H9 (cell line): ENCODE measurements at regions not wholly inside any gene's neighbourhood (a gene's known extent, or its start where the extent isn't known, plus 50 kb on each side); places are given as distances from the start of the nearest gene placed in this dataset.

Source experiments
- DNase-seq: peaks from one replicate; pipeline ENCODE4 v3.0.0-alpha.2; 2017
- H2AFZ ChIP-seq: one replicate; pipeline ENCODE4 v1.6.1; 2013; ENCODE audit warnings: mild to moderate bottlenecking, low read length, control low read depth, moderate library complexity
- H2AK5ac ChIP-seq: 2 replicates; pipeline ENCODE4 v1.6.1; 2013; ENCODE audit warnings: low read length, control low read depth, mixed read lengths; ENCODE audit not compliant: insufficient read length
- H2BK120ac ChIP-seq: one replicate; pipeline ENCODE4 v1.6.1; 2013; ENCODE audit warnings: low read depth, mild to moderate bottlenecking, low read length, control low read depth, inconsistent platforms; ENCODE audit not compliant: poor library complexity, severe bottlenecking
- H2BK12ac ChIP-seq: 2 replicates; pipeline ENCODE4 v1.6.1; 2013; ENCODE audit warnings: low read length, control low read depth, mixed read lengths, low read depth; ENCODE audit not compliant: insufficient read length
- H2BK15ac ChIP-seq: 2 replicates; pipeline ENCODE4 v1.6.1; 2013; ENCODE audit warnings: low read depth, low read length, control low read depth
- H2BK20ac ChIP-seq: one replicate; pipeline ENCODE4 v1.6.1; 2013; ENCODE audit warnings: low read depth, mild to moderate bottlenecking, low read length, control low read depth, inconsistent platforms; ENCODE audit not compliant: poor library complexity, severe bottlenecking
- H2BK5ac ChIP-seq: 2 replicates; pipeline ENCODE4 v1.6.1; 2013; ENCODE audit warnings: low read length, control low read depth, mixed read lengths; ENCODE audit not compliant: insufficient read length
- H3K14ac ChIP-seq: 2 replicates; pipeline ENCODE4 v1.6.1; 2013; ENCODE audit warnings: low read length, control low read depth; ENCODE audit not compliant: insufficient read depth
- H3K18ac ChIP-seq: 2 replicates; pipeline ENCODE4 v1.6.1; 2013; ENCODE audit warnings: low read depth, mild to moderate bottlenecking, mixed read lengths, low read length, control low read depth; ENCODE audit not compliant: insufficient read length
- H3K23ac ChIP-seq: 2 replicates; pipeline ENCODE4 v1.6.1; 2013; ENCODE audit warnings: low read length, control low read depth, mixed read lengths, low read depth; ENCODE audit not compliant: insufficient read length
- H3K23me2 ChIP-seq: 2 replicates; pipeline ENCODE4 v1.6.1; 2013; ENCODE audit warnings: low read depth, mild to moderate bottlenecking, mixed read lengths, low read length, control low read depth; ENCODE audit not compliant: insufficient read length, poor library complexity, severe bottlenecking
- H3K27ac ChIP-seq: 2 replicates; pipeline ENCODE4 v1.5.1; 2013; ENCODE audit warnings: low read length, control low read depth, mixed read lengths, low read depth; ENCODE audit not compliant: insufficient read length
- H3K27me3 ChIP-seq: 2 replicates; pipeline ENCODE4 v1.6.1; 2013; ENCODE audit warnings: low read length, control low read depth, inconsistent platforms; ENCODE audit not compliant: insufficient read depth
- H3K4ac ChIP-seq: 2 replicates; pipeline ENCODE4 v1.6.1; 2013; ENCODE audit warnings: low read depth, mild to moderate bottlenecking, control low read depth, inconsistent platforms, low read length, moderate library complexity
- H3K4me1 ChIP-seq: 2 replicates; pipeline ENCODE4 v1.6.1; 2013; ENCODE audit warnings: low read length, control low read depth, inconsistent platforms; ENCODE audit not compliant: insufficient read depth
- H3K4me2 ChIP-seq: 2 replicates; pipeline ENCODE4 v1.6.1; 2013; ENCODE audit warnings: low read length, control low read depth, mixed read lengths; ENCODE audit not compliant: insufficient read length, insufficient read depth
- H3K56ac ChIP-seq: 2 replicates; pipeline ENCODE4 v1.6.1; 2013; ENCODE audit warnings: low read depth, mild to moderate bottlenecking, mixed read lengths, low read length, control low read depth; ENCODE audit not compliant: insufficient read length
- H3K79me1 ChIP-seq: 2 replicates; pipeline ENCODE4 v1.6.1; 2013; ENCODE audit warnings: low read depth, mild to moderate bottlenecking, moderate library complexity, low read length, control low read depth, inconsistent platforms; ENCODE audit not compliant: insufficient read depth, poor library complexity, severe bottlenecking
- H3K79me2 ChIP-seq: 2 replicates; pipeline ENCODE4 v1.6.1; 2013; ENCODE audit warnings: low read length, control low read depth, inconsistent platforms; ENCODE audit not compliant: insufficient read depth
- H3K9ac ChIP-seq: 2 replicates; pipeline ENCODE4 v1.6.1; 2013; ENCODE audit warnings: low read length, control low read depth, mixed read lengths; ENCODE audit not compliant: insufficient read length; ENCODE audit errors: extremely low read depth
- H3K9me3 ChIP-seq: one replicate; pipeline ENCODE4 v1.6.1; 2013; ENCODE audit warnings: low read depth, low read length, inconsistent platforms; ENCODE audit not compliant: control insufficient read depth
- H3T11ph ChIP-seq: one replicate; pipeline ENCODE4 v1.6.1; 2013; ENCODE audit warnings: mild to moderate bottlenecking, low read length, control low read depth, inconsistent platforms
- H4K20me1 ChIP-seq: one replicate; pipeline ENCODE4 v1.6.1; 2013; ENCODE audit not compliant: control insufficient read depth, insufficient read length, insufficient read depth
- H4K5ac ChIP-seq: 2 replicates; pipeline ENCODE4 v1.6.1; 2013; ENCODE audit warnings: low read depth, mild to moderate bottlenecking, mixed read lengths, low read length, control low read depth; ENCODE audit not compliant: insufficient read length
- H4K8ac ChIP-seq: replicated peaks from 2 replicates; pipeline ENCODE4 v1.6.1; 2013; ENCODE audit warnings: low read length, control low read depth, mixed read lengths, low read depth; ENCODE audit not compliant: insufficient read length
- H4K91ac ChIP-seq: 2 replicates; pipeline ENCODE4 v1.6.1; 2013; ENCODE audit warnings: low read depth, mild to moderate bottlenecking, moderate library complexity, mixed read lengths, low read length, control low read depth; ENCODE audit not compliant: insufficient read length
- H3K27ac Mint-ChIP-seq, 3 experiments: 2 replicates in 2 of 3; 3 replicates in 1 of 3; pipeline ENCODE4 v1.8.0; 2020 to 2021; ENCODE audit warnings: mixed read lengths in 3 of 3, mild to moderate bottlenecking in 1 of 3, moderate library complexity in 1 of 3
- H3K27me3 Mint-ChIP-seq: 2 replicates; pipeline ENCODE4 v1.8.0; 2021; ENCODE audit warnings: low read depth, mild to moderate bottlenecking, moderate library complexity, mixed read lengths
- H3K36me3 Mint-ChIP-seq, 3 experiments: 2 replicates in 2 of 3; 3 replicates in 1 of 3; pipeline ENCODE4 v1.8.0; 2020 to 2021; ENCODE audit warnings: low read depth in 3 of 3, mixed read lengths in 3 of 3; ENCODE audit not compliant: insufficient read depth in 1 of 3
- H3K4me1 Mint-ChIP-seq, 2 experiments: 2 replicates each; pipeline ENCODE4 v1.8.0; 2020; ENCODE audit warnings: mixed read lengths in 2 of 2
- H3K4me3 Mint-ChIP-seq, 2 experiments: 2 replicates in 1 of 2; 3 replicates in 1 of 2; pipeline ENCODE4 v1.8.0; 2020 to 2021; ENCODE audit warnings: mild to moderate bottlenecking in 2 of 2, mixed read lengths in 2 of 2, moderate library complexity in 1 of 2
- H3K9me3 Mint-ChIP-seq, 2 experiments: 2 replicates in 1 of 2; 3 replicates in 1 of 2; pipeline ENCODE4 v1.8.0; 2020; ENCODE audit warnings: mild to moderate bottlenecking in 2 of 2, mixed read lengths in 2 of 2, moderate library complexity in 1 of 2
- CTCF ChIP-seq: fragments of 200-600 bp; sonication (generic); conservative IDR thresholded peaks from 3 replicates; pipeline ENCODE4 v1.8.0; 2021; ENCODE audit warnings: antibody characterized with exemption, mild to moderate bottlenecking
- WGBS: extraction: QIAGEN DNeasy Blood & Tissue Kit; methylation state at CpG from one replicate; pipeline ENCODE4 v1.1.7; 2013; ENCODE audit warnings: missing lambda C conversion rate, low lambda C conversion rate, mixed read lengths; ENCODE audit not compliant: insufficient read length; ENCODE audit errors: extremely low coverage; 5-methylcytosine and 5-hydroxymethylcytosine counted together

DNA sequence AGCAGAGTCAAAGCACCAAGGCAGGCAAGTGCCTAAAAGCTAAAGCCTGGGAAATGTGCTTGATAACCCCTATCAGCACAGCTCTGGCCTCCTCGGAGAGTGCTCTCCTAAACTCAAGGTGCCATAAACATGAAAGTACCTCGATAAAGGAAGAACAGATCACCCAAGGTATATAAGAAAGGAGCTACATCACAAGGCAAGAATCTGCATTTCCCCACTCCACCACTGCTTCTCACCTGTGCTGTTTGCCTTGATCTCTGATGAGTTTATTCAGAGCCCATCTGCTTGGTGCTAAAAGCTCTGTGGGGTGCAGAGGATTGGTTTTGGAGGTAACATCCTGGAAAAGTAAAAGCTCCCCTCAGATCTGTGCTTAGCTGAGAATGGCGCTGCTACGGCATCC lies 449.5 kb upstream of the CDH5 start:
- Histone ChIP-seq H2AFZ (no peak overlapping the region), H2BK20ac (no peak overlapping the region), H4K20me1 (no peaks in the 10 kb centered on the region), H3K14ac (no peak overlapping the region), H3K23ac (no peak overlapping the region), H3K79me1 (no peaks in the 10 kb centered on the region), H3K9me3 (no peaks in the 10 kb centered on the region), H3K4ac (no peak overlapping the region), H4K8ac (no peak overlapping the region), H3K9ac (no peak overlapping the region), H3K23me2 (no peaks in the 10 kb centered on the region), H2BK15ac (no peak overlapping the region), H3K27me3 (no peaks in the 10 kb centered on the region), H3K18ac (no peak overlapping the region), H2BK120ac (no peak overlapping the region), H4K5ac (no peak overlapping the region), H3K4me1 (no peaks in the 10 kb centered on the region), H3K56ac (no peak overlapping the region), H3K79me2 (no peaks in the 10 kb centered on the region), H3T11ph (no peak overlapping the region), H2AK5ac (no peak overlapping the region), H3K27ac (no peak overlapping the region), H2BK12ac (no peak overlapping the region), H4K91ac (no peak overlapping the region), H3K4me2 (no peak overlapping the region), H2BK5ac (no peak overlapping the region)
- H3K36me3 Mint-ChIP-seq, result peaks cover 0 to 1% (median 0%) of the 10 kb centered on the region in 3 experiments; a peak in 1 of 7 replicates
- H3K4me1 Mint-ChIP-seq, result peaks cover 24 to 25% of the 10 kb centered on the region in 2 experiments
- TF ChIP-seq CTCF, result peak; percentile 38; the same call in 2 of the 3 replicates
- peaks cover 8% of the 10 kb centered on the region for H3K27me3 Mint-ChIP-seq
- DNase-seq, result peak; percentile 34
- WGBS, result no CpG with 5 or more reads among the region's 4 CpGs
- H3K27ac Mint-ChIP-seq, result no peak overlapping the region
- peaks cover 0 to 4% of the 10 kb centered on the region in 2 experiments; a peak in 4 of 5 replicates for H3K9me3 Mint-ChIP-seq
- no peak overlapping the region for H3K4me3 Mint-ChIP-seq
